Neuron (in vitro differentiated cells): ENCODE measurements at regions not wholly inside any gene's neighbourhood (a gene's known extent, or its start where the extent isn't known, plus 50 kb on each side); places are given as distances from the start of the nearest gene placed in this dataset.
"Not testable (repeated sequence)": the region's sequence is repeated elsewhere in the genome, so short reads cannot be mapped to it uniquely, and the experiment has no call there.

Experiments
- H2AFZ ChIP-seq: one replicate; pipeline ENCODE4 v1.6.1; 2013; ENCODE audit warnings: low read depth, mild to moderate bottlenecking, inconsistent platforms, low read length, moderate library complexity
- H3K27me3 ChIP-seq: one replicate; pipeline ENCODE4 v1.6.1; 2013; ENCODE audit warnings: low read length; ENCODE audit not compliant: insufficient read depth
- H3K36me3 ChIP-seq: one replicate; pipeline ENCODE4 v1.6.1; 2013; ENCODE audit warnings: low read length; ENCODE audit not compliant: insufficient read depth
- H3K4me1 ChIP-seq: one replicate; pipeline ENCODE4 v1.6.1; 2013; ENCODE audit warnings: low read length; ENCODE audit not compliant: insufficient read depth
- H3K4me3 ChIP-seq: 2 replicates; pipeline ENCODE4 v1.5.1; 2013; ENCODE audit warnings: mild to moderate bottlenecking, low read length, moderate library complexity
- H3K9me3 ChIP-seq: one replicate; pipeline ENCODE4 v1.6.1; 2013; ENCODE audit warnings: low read length

GRCh38 chr10:120195984-120196712 is 260.9 kb upstream of the PLPP4 start:
- H3K4me3 ChIP-seq = no peak overlapping the region
- H3K9me3 ChIP-seq = no peaks in the 10 kb centered on the region
- H2AFZ ChIP-seq = no peak overlapping the region
- H3K36me3 ChIP-seq = no peaks in the 10 kb centered on the region
- no peaks in the 10 kb centered on the region for H3K27me3 ChIP-seq
- H3K4me1 ChIP-seq = no peaks in the 10 kb centered on the region

GRCh38 chr10:120204877-120205276 is 252.2 kb upstream of the PLPP4 start:
- Histone ChIP-seq H2AFZ (no peak overlapping the region), H3K4me3 (no peak overlapping the region), H3K27me3 (no peaks in the 10 kb centered on the region), H3K4me1 (no peaks in the 10 kb centered on the region), H3K9me3 (no peaks in the 10 kb centered on the region), H3K36me3 (no peaks in the 10 kb centered on the region)

DNA sequence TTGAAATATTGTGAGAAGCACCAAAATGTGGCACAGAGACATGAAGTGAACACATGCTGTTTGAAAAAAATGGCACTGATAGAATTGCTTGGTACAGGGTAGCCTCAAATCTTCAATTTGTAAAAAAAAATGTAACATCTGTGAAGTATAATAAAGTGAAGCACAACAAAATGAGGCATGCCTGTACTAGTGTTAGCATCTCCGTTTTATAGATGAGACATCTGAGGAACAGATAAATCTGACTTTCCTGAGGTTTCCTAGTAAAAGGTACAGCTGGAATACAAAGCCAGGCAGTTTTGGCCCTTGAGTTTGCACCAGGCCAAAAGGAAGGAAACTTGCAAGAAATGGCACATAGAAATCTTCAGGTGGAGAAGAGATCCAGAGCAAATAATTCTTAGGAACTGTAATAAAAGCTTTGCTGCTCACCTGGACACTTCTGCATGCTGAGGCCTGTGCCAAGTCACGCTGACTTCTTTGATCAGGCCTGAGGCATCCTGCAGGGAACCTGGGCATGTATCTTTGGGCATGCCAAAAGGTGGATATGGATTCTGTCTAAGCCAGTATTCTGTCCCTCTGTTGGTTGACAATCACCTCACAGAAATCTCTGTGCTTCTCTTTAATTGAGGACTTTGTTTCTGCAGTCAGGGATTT is 251.5 kb upstream of the PLPP4 start:
- Histone ChIP-seq H3K27me3 (no peaks in the 10 kb centered on the region), H3K4me3 (no peak overlapping the region), H3K36me3 (no peaks in the 10 kb centered on the region), H2AFZ (no peak overlapping the region), H3K9me3 (no peaks in the 10 kb centered on the region), H3K4me1 (no peaks in the 10 kb centered on the region)

DNA sequence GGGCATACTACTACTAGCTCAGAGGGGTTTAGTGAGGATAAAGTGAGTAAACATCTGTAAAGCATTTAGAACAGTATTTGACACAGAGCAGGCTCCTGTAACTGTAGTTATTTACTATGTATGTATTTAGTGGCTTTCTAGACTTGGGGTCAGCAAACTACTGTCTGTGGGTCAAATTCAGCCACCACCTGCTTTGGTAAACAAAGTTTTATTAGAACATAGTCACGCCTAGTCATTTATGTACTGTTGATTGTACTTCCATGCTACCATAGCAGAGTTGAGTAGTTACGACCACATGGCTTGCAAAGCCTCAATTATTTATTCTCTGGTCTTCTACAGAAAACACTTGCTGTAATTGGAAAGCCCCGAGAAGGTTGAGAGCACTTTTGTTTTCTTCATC is 248.5 kb upstream of the PLPP4 start:
- Histone ChIP-seq H2AFZ (no peak overlapping the region), H3K36me3 (no peaks in the 10 kb centered on the region)

DNA sequence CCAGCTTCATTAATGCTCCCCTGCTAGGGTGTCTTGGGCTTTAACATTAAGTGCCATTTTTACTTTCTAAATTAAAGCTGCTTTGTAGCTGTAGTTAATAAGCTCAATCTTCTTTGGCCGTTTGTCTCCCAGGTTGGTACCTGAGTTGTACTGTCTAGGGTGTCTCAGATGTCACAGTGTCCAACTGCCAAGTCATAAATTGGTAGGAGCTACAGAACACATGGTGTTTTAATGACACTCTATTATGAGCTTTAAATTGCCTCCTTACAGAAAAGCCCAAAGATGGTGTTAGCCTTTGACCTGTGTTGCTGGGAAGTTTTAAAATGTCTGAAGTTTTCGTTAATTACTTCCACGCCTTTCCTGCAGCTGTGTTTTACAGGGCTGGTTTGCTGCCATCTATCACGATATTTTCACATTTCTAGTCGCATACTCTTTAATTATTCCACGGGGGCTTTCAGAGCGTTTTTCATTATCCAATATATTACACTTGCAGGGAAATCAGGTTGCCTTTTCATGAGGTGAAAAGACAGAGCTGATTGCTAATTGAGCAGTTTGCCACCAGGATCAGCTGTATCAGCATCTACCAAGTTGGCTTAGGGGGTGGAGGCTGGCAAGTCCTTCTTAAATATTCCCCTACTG is 247.8 kb upstream of the PLPP4 start:
- Histone ChIP-seq H3K4me3 (no peak overlapping the region), H2AFZ (no peak overlapping the region), H3K4me1 (no peaks in the 10 kb centered on the region), H3K9me3 (no peaks in the 10 kb centered on the region), H3K36me3 (no peaks in the 10 kb centered on the region), H3K27me3 (no peaks in the 10 kb centered on the region)

More for the DNA sequence above, 248.5 kb upstream of the PLPP4 start:
- Histone ChIP-seq H3K4me3 (no peak overlapping the region), H3K9me3 (no peaks in the 10 kb centered on the region), H3K4me1 (no peaks in the 10 kb centered on the region), H3K27me3 (no peaks in the 10 kb centered on the region)

DNA sequence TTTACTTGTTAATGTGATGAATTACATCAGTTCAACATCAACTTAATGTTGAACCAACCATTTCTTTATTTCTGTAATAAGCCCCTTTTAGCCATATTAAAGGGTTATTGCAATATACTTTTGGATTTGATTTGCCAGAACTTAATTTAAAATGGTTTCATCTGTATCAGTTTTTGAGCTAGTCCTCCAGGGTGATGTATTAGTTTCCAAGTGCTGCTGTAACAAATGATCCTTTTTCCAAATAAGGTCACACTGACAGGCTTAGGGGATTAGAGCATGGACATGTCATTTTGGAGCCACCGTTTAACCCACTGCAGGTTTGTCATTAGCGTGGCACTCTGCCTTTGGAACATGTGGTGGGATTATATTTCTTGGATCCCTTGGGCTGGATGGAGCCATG is 244.8 kb upstream of the PLPP4 start:
- Histone ChIP-seq H3K27me3 (no peaks in the 10 kb centered on the region), H3K36me3 (no peaks in the 10 kb centered on the region), H3K9me3 (no peaks in the 10 kb centered on the region), H2AFZ (no peak overlapping the region), H3K4me1 (no peaks in the 10 kb centered on the region), H3K4me3 (no peak overlapping the region)

- H3K9me3 ChIP-seq, H3K27me3 ChIP-seq, H3K4me3 ChIP-seq, H2AFZ ChIP-seq, H3K36me3 ChIP-seq, H3K4me1 ChIP-seq: not testable (repeated sequence)
Measured at GRCh38 chr10:120213283-120213682, 243.7 kb upstream of the PLPP4 start.

DNA sequence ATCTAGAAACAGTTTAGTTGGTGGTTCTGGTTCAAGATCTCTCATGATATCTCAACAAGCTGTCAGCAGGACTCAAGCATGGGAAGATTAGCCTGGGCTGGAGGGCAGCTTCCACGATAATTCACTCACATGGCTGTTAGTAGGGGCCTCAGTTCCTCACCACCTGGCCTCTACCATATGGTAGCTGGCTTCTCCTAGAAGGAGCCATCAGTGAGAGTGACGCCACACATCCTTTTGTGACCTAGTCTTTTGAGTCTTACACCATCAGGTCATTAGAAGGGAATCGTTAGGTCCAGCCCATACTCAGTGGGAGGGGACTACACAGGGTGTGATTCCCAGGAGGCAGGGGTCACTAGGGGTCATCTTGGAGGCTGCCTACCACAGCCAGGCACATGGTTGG is 239.3 kb upstream of the PLPP4 start:
- H3K36me3 ChIP-seq = no peaks in the 10 kb centered on the region
- H3K4me3 ChIP-seq = no peak overlapping the region
- no peaks in the 10 kb centered on the region for H3K9me3 ChIP-seq
- H3K4me1 ChIP-seq = no peaks in the 10 kb centered on the region
- H3K27me3 ChIP-seq = no peaks in the 10 kb centered on the region
- no peak overlapping the region for H2AFZ ChIP-seq

- no peaks in the 10 kb centered on the region for H3K36me3 ChIP-seq
- H3K27me3 ChIP-seq = no peaks in the 10 kb centered on the region
- no peaks in the 10 kb centered on the region for H3K9me3 ChIP-seq
- no peaks in the 10 kb centered on the region for H3K4me1 ChIP-seq
- H2AFZ ChIP-seq = no peak overlapping the region
- no peak overlapping the region for H3K4me3 ChIP-seq
Measured at GRCh38 chr10:120221873-120222485, 235.0 kb upstream of the PLPP4 start.

GRCh38 chr10:120229641-120230040 is 227.4 kb upstream of the PLPP4 start:
- Histone ChIP-seq H3K36me3 (no peaks in the 10 kb centered on the region), H3K9me3 (no peaks in the 10 kb centered on the region), H3K4me3 (no peak overlapping the region), H3K27me3 (no peaks in the 10 kb centered on the region), H3K4me1 (no peaks in the 10 kb centered on the region), H2AFZ (no peak overlapping the region)

- H3K4me3 ChIP-seq, H3K4me1 ChIP-seq, H3K27me3 ChIP-seq, H3K36me3 ChIP-seq, H2AFZ ChIP-seq, H3K9me3 ChIP-seq: not testable (repeated sequence)
Measured at GRCh38 chr10:120239695-120240094, 217.3 kb upstream of the PLPP4 start.

DNA sequence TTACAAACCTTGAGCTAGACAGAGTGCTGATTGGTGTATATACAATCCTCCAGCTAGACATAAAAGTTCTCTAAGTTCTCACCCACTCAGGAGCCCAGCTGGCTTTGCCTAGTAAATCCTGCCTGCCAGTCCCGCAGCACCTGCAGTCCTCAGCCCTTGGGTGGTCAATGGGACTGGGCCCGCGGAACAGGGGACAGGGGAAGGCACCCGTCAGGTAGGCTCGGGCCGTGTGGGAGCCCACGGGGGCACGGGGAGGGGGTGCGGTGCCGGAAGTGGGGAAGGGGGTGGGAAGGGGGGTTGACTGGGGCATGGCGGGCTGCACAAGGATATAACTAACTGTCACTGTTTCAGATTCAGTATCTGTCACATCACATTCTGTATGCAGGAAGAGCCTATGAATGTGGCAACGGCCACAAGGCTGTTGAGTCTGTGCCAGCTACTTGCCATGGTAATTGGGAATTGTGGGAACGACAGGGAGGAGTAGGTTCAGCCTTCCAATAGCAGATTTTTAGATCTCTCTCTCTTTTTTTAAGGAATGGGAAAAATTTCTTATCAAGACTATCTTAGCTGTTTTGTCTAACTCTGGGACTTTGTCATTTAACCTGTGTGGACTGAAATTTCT is 205.1 kb upstream of the PLPP4 start:
- no peaks in the 10 kb centered on the region for H3K4me1 ChIP-seq
- no peaks in the 10 kb centered on the region for H3K36me3 ChIP-seq
- H3K27me3 ChIP-seq = no peaks in the 10 kb centered on the region
- no peak overlapping the region for H3K4me3 ChIP-seq
- H2AFZ ChIP-seq = no peak overlapping the region
- H3K9me3 ChIP-seq = no peaks in the 10 kb centered on the region

- no peaks in the 10 kb centered on the region for H3K27me3 ChIP-seq
- H3K36me3 ChIP-seq = no peaks in the 10 kb centered on the region
- no peaks in the 10 kb centered on the region for H3K4me1 ChIP-seq
- H3K4me3 ChIP-seq = no peak overlapping the region
- H3K9me3 ChIP-seq = no peaks in the 10 kb centered on the region
- no peak overlapping the region for H2AFZ ChIP-seq
Measured at GRCh38 chr10:120253131-120253530, 203.9 kb upstream of the PLPP4 start.
